ENCODE measurements at regions not wholly inside any gene's neighbourhood (a gene's known extent, or its start where the extent isn't known, plus 50 kb on each side); places are given as distances from the start of the nearest gene placed in this dataset.
"Not testable (repeated sequence)": the region's sequence is repeated elsewhere in the genome, so short reads cannot be mapped to it uniquely, and the experiment has no call there.

GRCh38 chr4:116244771-116245170 is 840.6 kb downstream of the TRAM1L1 start:
- Histone ChIP-seq H3K36me3 (no peaks in the 10 kb centered on the region), H3K27ac (no peak overlapping the region), H3K4me1 (no peaks in the 10 kb centered on the region), H3K4me3 (replicated peaks in 1 of 3) (no peak overlapping the region), H3K9me3 (no peaks in the 10 kb centered on the region), H3K27me3 (no peaks in the 10 kb centered on the region)
- DNase-seq, result no peak
- WGBS, 2 donors, result 77 to 83% methylated on average over 1 of the region's 1 CpG
- TF ChIP-seq CTCF (IDR thresholded peaks at IDR 0.05), result no peak
- no peak for TF ChIP-seq POLR2A (IDR thresholded peaks at IDR 0.05)
- intact Hi-C loops (cut with DNase I), result no loop called here

DNA sequence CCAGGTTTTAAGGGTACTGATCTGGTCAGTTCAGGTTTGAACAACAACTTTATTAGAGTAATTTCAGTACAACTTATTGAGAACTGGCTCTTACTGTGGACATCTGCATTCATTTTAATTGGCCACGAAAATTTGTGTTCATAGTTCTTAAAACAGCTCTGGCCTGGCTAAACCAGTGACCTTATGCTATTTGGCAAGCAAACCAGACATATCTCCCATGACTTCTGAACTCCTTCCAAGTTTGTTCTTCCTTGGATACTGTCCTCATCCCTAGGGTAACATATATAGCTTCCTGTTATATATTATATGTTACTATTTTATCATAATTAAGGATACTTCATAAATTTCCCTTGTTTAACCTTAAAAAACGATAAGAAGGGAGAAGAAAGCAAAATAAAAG is 841.9 kb downstream of the TRAM1L1 start:
- Histone ChIP-seq H3K4me1 (no peaks in the 10 kb centered on the region), H3K27me3 (no peaks in the 10 kb centered on the region), H3K4me3 (replicated peaks in 1 of 3) (no peak overlapping the region), H3K36me3 (no peaks in the 10 kb centered on the region), H3K9me3 (no peaks in the 10 kb centered on the region), H3K27ac (no peak overlapping the region)
- no peak for TF ChIP-seq POLR2A (IDR thresholded peaks at IDR 0.05)
- TF ChIP-seq CTCF (IDR thresholded peaks at IDR 0.05), result no peak
- intact Hi-C loops (cut with DNase I), result no loop called here
- no peak for DNase-seq
- 50 to 55% methylated on average over 2 of the region's 2 CpGs for WGBS, 2 donors

DNA sequence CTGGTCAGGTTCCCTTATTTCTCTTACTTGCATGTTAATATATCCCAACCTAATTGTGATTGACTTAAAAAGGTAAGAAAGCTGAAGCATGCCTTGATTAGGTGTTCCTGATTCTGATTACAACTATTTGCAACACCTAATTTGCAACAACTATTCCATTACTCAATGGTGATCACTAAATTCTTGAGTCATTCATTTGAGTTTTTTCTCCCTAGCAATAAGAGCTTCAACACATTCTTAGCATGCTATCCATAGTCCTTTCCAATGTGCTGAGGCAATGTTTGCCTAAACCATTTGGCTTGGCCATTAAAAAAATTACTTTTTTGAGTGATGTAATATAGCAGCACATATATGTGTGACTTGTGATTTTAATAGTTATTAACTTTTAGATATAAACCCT is 851.4 kb downstream of the TRAM1L1 start:
- H3K27me3 ChIP-seq, result no peaks in the 10 kb centered on the region
- intact Hi-C loops (cut with DNase I), result no loop called here
- no peak overlapping the region for H3K27ac ChIP-seq

DNA sequence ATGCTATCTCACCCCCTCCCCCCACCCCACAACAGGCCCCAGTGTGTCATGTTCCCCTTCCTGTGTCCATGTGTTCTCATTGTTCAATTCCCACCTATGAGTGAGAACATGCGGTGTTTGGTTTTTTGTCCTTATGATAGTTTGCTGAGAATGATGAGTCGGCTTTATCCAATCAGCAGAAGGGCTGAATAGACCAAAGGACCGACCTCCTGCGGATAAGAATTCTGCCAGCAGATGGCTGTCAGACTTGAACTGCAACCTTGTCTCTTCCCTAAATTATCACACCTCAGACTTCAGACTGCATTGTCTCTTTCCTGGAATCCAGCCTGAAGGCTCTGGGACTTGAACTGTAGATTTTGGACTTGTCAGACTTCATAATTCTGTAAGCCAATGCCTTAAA is 853.4 kb downstream of the TRAM1L1 start:
- H3K27ac ChIP-seq; H3K27me3 ChIP-seq; H3K9me3 ChIP-seq; intact Hi-C loops (cut with DNase I); H3K4me3 ChIP-seq (replicated peaks in 1 of 3); H3K4me1 ChIP-seq; H3K36me3 ChIP-seq; DNase-seq: not testable (repeated sequence)
- WGBS, 2 donors, result 54 to 74% methylated on average over 4 of the region's 4 CpGs

More for the DNA sequence above, 851.4 kb downstream of the TRAM1L1 start:
- Histone ChIP-seq H3K4me3 (replicated peaks in 1 of 3) (no peak overlapping the region), H3K4me1 (no peaks in the 10 kb centered on the region), H3K36me3 (no peaks in the 10 kb centered on the region), H3K9me3 (no peaks in the 10 kb centered on the region)
- TF ChIP-seq CTCF (IDR thresholded peaks at IDR 0.05), result no peak
- no peak for TF ChIP-seq POLR2A (IDR thresholded peaks at IDR 0.05)
- DNase-seq, result no peak

GRCh38 chr4:116229420-116229819 is 856.0 kb downstream of the TRAM1L1 start:
- 73 to 79% methylated on average over 3 of the region's 3 CpGs for WGBS, 2 donors
- intact Hi-C loops (cut with DNase I), result no loop called here
- H3K4me1 ChIP-seq, result no peaks in the 10 kb centered on the region
- DNase-seq, result no peak
- no peaks in the 10 kb centered on the region for H3K9me3 ChIP-seq
- H3K27me3 ChIP-seq, result no peaks in the 10 kb centered on the region
- no peak overlapping the region for H3K4me3 ChIP-seq (replicated peaks in 1 of 3)
- no peak overlapping the region for H3K27ac ChIP-seq
- TF ChIP-seq CTCF (IDR thresholded peaks at IDR 0.05), result no peak
- no peak for TF ChIP-seq POLR2A (IDR thresholded peaks at IDR 0.05)
- no peaks in the 10 kb centered on the region for H3K36me3 ChIP-seq
